HG02759 (cell line): ENCODE measurements at regions not wholly inside any gene's neighbourhood (a gene's known extent, or its start where the extent isn't known, plus 50 kb on each side); places are given as distances from the start of the nearest gene placed in this dataset.

Experiments used
- ATAC-seq: cut with Tn5 transposase; IDR thresholded peaks from one replicate; pipeline ENCODE4 v1.9.1; 2021; ENCODE audit warnings: mild to moderate bottlenecking, moderate library complexity; ENCODE audit not compliant: unreplicated experiment

DNA sequence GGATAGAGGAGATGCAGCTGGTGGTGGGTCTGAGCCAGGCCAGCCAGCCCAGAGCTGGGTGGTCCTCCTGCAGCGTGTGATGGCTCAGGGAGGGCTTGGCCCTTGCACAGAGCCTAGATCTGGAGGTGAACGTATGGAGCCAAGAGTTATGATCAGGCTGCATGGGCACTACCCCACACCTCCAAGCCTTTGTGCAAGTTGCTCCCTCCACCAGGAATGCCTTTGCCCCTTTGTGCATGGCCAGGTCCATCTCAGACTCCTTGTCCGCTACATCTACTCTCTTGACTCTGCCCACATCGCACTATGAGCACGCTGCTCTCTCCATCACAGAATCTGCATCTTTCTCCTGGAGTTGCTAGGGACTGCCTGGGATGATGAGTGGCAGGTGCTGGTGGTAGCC, 895.7 kb downstream of the TBC1D22A start:
- no peak for ATAC-seq

- ATAC-seq = no peak
These were observed 894.8 kb downstream of the TBC1D22A start for GRCh38 chr22:47657224-47657623.

DNA sequence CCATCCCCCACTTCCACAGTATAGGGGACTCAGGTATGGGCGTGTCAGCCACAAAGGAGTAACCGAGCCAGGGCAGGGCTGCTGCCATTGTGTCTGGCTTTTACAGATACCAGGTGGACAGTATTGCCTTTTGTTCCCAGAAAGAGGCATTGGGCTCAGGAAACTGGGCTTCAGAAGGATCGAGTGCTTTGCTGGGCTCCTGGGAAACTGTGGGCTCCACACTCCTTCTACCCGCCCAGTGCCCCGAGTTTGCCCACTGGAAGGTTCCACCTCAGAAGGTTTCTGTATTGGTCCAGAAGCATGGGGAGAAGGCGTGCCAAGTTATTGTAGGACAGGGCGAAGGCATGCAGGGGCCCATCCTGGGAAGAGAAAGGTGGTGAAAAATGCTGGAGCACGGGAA, 894.4 kb downstream of the TBC1D22A start:
- ATAC-seq = no peak

- no peak for ATAC-seq
These were observed 893.5 kb downstream of the TBC1D22A start for GRCh38 chr22:47655930-47656329.

GRCh38 chr22:47654922-47655491, 892.6 kb downstream of the TBC1D22A start:
- no peak for ATAC-seq

DNA sequence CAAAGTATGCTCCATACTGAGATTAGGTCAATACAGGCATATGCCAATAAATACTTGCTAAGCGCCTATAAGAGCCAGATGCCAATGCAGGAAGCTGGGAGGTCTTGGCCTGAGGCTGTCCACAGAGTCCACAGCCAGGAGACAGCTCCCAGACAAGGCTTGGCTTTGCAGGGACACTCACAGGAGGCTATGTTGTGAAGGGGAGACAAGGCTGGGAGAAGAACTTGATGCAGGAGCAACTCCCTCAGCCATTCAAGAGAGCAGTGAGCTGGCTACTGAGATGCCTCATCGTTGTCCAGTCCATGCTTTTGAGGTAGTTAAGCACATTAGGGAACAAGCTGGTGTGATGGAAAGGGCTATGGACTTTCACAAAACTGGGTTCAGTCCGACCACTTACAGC, 891.5 kb downstream of the TBC1D22A start:
- ATAC-seq = no peak

GRCh38 chr22:47651216-47651987, 889.0 kb downstream of the TBC1D22A start:
- no peak for ATAC-seq

DNA sequence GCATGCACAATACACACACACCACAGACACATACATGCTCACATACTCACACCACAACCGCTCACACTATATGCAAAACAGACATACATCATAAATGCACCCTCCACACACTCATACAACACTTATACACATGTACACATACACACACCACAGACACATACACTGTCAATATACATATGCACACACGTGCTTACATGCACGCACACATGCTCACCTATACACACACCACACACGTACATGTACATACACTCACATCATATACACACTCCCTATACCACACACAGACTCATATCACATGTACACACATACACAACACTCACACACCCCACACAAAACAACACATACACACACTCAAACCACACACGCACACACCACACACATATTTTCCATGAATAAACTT, 885.3 kb downstream of the TBC1D22A start:
- ATAC-seq = no peak

- ATAC-seq = no peak
These were observed 884.7 kb downstream of the TBC1D22A start for GRCh38 chr22:47647181-47647580.

DNA sequence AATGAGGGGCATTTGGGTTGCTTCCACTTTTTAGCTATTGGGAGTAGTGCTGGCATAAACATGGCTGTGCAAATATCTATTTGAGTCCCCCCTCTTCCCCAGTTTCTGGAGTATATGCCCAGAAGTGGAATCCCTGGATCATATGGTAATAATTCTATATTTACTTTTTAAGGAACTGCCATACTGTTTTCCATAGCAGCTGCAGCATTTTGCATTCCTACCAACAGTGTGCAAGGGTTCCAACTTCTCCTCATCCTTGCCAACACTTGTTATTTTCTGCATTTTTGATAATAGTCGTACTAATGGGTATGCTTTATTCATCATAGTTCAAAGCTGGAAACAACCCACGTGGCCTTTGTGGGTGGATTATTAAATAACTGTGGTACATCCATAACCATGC, 883.5 kb downstream of the TBC1D22A start:
- ATAC-seq = no peak

- ATAC-seq = no peak
These were observed 883.0 kb downstream of the TBC1D22A start for GRCh38 chr22:47645450-47645914.

DNA sequence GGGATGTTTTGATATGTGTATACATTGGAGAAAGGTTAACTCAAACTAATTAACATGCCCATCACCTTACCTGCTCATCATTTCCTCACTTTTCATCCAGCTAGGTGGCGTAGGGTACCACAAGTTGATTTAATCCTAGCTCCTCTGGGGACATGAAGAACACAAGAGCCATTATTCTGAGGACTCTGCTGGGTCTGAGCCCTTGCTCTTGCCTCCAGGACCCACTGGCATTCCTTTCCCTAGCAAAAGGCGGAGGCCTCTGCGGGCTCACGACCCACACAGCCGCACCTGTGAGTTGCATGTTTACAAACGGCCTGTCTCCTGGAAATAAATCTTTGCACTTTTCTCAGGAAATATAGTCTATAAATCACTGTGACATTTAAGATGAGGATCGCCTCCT, 871.9 kb downstream of the TBC1D22A start:
- no peak for ATAC-seq

DNA sequence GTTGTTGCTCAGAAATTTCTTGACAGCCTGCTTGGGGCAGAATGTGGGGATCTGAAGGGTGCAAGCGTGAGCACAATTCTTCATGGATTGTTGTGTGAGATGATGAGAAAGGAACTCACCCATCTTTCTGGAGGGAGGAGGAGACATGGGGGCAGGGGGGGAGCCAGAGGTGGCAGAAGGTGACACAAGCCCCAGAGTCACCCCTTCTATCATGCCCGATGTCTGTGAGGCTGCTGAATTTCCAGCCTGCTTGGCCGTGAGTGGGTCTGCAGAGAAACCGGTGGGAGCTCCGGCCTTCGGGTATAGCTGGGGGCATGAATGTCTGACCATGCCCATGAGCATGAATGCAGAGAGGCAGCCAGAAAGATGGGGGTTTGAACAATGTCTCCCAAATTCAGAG, 870.7 kb downstream of the TBC1D22A start:
- no peak for ATAC-seq

DNA sequence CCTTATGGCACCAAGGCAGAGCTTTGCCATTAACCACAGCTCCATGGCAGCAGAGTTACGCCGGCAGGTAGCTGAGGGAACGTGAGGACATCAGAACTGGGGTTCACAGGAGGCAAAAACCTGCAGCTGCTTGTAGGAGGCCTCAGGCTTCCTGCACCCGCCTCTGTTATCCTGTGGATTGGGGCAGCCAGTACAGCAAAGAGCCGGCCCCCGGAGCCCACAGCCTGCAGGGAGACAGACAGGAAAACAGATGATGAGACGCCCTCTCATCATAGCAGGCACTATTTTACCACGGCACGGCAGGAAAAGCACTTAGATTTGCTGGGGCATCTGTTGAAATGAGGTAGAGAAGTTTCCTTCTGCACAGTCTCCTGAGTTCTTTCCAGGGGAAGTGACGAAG, 870.3 kb downstream of the TBC1D22A start:
- ATAC-seq = no peak

DNA sequence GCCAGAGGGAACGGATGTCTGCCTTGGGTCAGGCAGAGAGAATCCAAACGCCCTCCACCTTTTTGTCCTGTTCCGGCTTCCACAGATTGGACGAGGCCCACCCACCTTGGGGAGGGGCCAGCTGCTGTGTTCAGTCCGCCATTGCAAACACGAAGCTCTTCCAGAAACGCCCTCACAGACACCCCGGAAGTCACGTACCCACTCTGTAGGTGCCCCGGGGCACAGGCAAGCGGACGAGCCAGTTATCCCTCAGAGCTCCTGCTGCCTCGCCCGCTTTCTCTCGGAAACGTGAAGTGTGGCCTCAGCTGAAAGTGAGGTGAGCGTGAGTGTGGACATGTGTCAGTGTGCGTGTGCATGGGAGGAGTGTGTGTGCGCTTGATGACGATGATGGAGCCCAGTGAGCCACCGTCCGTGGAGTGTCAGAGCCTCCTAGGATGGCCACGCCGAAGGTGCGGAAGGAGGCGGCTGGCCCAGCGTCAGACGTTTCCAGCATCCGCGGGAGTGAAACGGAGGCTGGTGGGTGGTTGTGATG, 869.2 kb downstream of the TBC1D22A start:
- ATAC-seq = no peak

GRCh38 chr22:47630741-47631534, 868.5 kb downstream of the TBC1D22A start:
- ATAC-seq = no peak

DNA sequence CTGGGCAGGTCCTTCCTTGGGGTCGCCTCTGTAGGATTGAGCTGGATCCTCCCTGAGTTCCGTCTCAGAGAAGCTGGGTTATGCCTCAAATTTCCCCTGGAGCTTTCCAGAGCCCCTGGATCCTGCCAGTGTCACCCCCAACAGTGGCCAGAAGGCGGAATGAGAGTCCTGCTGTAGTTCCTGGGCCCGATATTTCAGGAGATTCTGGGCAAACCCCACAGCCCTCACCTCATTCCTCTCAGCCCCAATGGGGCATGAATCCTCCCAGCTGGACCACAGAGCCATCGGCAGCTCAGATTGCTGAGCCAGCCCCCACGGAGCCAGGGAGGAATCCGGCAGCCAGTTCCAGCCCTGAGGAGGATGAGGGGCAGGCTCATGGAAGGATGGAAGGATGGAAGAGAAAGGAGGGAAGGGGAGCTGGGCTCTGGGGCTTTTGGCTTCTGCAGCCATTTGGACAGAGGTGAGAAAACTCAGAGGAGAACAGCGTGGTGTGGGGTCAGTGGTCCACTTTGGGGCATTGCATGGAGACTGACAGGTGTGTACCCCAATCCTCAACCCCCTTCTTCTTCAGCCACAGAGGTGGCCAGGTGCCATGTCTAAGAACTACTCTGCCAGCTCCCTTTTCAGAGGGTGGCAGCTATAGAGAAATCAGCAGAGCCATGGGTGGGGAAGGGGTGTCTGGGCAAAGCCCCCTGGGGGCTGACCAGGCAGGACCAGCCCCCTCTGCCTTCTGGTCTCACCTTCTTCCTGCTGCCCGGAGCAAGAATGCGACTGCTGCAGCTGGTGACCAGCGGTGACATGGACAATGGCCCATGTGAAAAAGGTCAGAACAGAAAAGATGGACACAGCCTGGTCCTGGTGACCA, 867.6 kb downstream of the TBC1D22A start:
- no peak for ATAC-seq

- ATAC-seq = no peak
These were observed 866.8 kb downstream of the TBC1D22A start for GRCh38 chr22:47629273-47629711.

GRCh38 chr22:47628477-47629272, 866.2 kb downstream of the TBC1D22A start:
- no peak for ATAC-seq
